Ureter (tissue), 1 donor: ENCODE measurements at regions not wholly inside any gene's neighbourhood (a gene's known extent, or its start where the extent isn't known, plus 50 kb on each side); places are given as distances from the start of the nearest gene placed in this dataset.
A peak's percentile ranks its signal among the peaks of the same experiment; 100 is the strongest.

Experiments used
- DNase-seq: peaks from one replicate; pipeline ENCODE4 v3.0.0-alpha.2; 2020; ENCODE audit warnings: low spot score
- donor health status: DM: yes; HTN: yes; CAD: no.

DNA sequence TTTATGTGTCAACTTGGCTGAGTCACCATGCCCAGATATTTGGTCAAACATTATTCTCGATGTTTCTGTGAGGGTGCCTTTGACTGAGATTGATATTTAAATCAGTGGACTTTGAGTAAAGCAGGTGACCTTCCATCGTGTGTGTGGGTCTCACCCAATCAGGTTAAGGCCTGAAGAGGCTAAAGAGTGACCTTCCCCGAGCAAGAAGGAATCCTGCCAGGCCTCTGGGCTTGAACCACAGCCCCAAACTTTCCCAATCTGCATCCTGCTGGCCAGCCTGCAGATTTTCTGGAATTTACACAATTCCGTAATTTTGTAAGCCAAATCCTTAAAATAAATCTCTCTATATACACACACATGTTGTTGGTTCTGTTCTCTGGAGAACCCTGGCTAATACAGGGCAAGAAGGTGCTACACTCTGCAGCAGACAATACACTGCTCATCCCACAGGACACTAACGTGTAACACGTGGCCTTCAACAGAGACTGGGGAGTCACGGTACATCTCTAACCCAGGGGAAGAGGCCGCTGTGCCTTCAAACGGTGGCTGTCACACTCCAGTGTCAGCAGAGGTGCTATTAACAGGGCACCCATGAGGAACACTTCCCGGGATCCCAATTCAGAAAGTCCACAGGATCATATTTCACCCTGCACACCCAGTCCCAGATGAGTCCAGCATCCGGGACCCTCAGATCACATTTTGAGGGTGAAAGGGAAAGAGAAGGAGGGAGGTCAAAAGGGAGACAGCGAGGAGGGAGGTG, 113.1 kb upstream of the ID2 start:
- peak; percentile 44 for DNase-seq

DNA sequence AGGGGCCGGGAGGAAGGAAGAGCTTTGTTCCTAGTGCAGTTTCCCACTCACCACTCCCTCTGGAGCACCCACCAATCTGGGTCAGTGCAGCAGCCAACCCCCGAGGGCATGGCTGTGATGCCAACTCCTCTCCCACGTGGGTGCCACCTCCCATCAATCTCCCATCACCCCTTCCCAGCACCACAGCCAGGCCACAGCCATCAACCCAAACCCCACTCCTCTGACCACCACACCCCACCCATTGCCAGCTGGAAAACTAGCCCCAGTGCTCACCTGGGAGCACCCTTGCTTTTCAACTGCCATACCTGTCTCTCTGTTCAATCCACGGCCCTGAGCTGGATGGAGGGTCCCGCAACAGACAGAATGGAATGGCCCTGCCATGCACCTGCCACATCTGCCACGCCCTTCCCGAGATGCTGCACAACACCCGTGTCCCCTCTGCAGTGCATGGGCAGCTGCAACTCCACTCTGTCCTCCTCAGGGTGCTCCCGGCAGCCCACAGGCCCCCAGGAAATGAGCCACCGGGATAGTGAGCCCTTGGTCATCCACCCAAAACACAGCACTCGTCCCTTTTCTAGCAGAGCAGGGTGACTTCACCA, 112.4 kb upstream of the ID2 start:
- DNase-seq = no peak

DNA sequence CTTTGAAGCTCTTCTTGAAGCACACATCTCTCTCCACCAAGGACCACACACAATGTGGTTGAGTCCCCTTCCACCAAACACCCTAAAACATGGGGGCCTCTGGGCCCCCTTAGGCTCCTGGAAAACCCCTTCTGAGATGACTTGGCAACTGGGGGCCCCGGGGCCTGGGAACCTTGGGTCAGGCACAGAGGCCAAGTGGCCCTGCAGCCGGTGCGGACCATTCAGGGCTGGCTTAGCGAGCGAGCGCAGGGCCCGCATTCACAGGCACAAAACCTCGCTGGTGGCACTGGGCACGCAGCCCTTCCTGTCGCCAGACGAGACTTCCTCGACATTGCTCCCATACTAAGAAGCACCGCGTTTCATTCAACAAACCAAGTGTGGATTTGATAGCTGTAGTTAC, 111.2 kb upstream of the ID2 start:
- no peak for DNase-seq

DNA sequence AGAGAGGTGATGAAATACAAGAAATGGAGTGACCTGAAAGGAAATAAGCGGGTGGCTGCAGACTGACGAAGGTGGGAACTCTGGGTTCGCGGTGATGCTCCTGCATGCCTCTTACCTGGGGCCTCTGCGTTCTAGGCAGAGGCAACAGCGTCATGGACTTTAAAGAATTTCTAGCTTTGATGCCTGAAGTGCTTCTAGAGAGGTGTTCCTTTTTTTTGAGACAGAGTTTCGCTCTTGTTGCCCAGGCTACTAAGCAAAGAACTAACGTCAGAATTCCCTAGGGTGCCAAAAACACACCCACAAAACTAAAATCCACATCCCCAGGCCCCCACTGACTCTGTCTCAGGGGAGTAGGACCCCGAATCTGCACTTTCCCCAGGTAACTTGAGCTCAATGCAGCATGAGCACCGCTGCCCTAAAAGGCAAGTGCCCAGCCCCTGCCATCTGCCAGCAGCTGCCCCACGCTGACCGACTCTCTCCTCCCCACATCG, 110.5 kb upstream of the ID2 start:
- no peak for DNase-seq

DNA sequence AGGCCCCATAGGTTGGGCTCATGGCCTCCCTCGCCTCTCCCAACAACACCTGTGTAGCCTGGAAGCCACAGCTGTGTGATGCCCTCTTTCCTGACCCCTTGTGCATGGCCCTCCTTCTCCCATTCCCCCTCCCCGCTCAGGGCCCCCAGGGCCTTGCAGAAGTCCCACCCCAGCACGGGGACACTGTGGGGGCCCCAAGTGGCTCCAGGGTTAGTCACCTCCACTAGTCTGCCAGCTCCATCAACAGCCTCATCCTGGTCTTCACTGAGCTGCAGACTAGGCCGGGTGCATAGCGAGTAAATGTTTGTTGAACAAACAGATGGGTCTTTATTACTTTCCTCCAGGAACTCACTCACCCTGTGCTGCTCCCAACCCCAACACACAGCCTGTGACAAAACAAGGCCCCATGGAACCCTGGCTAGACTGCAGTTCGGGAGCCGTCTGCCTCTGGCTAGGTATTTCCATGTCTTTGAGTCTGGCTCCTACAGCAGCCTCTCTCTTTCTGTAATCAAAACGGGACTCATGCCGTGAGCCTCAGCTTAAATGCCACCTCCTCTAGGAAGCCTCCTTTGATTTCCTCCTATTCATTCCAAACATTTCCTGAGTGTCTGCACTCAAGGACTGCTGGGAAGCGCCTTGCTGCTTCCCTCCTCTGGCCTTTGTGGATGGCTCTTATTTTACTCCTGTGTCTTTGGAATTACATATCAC, 109.9 kb upstream of the ID2 start:
- no peak for DNase-seq

GRCh38 chr2:8572712-8573233, 109.1 kb upstream of the ID2 start:
- DNase-seq = no peak

DNA sequence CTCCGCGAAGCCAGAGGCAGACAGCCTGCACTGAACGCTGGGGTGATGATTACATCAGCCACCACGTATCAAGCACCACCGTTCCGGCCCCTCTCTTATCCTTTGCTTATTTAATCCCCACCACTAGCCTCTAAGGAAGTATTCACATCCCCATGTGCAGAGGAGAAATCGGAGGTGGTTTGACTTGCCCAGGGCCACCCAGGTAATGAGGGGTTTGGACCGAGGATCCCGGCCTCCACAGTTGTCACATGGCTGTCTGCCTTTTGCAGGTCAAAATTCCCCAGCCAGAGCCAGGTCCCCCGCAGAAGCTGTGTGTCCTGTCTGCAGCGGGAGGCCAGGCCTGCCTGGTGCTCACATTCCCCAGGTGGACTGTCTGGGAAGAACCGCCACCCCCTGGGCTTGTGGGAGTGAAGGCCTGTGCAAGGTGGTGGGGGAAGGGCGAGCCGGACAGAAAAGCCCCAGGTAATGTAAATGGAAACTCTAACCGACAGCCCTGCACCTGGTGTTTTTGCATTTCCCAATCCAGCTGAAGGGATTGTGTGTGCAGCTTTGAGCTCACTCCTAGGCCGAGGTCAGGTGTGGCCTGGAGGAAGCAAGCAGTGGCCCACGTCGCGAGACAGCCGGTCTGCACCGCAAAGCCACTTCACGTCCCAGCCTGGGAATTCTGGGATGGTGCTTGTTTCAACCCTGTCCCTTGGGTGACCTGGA, 108.5 kb upstream of the ID2 start:
- peak; percentile 40 for DNase-seq

DNA sequence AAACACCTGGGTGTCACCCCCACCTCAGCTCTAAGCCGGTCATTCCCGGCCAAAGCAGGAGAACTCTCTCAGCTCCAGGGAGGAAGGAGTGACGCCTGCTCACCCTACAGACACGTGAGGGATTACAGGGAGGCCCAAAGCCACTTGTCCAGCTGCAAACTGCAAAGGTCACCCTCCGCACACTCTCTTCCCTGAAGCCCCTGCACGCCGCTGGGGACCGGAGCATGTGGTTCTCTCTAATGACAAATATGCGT, 108.0 kb upstream of the ID2 start:
- no peak for DNase-seq

DNA sequence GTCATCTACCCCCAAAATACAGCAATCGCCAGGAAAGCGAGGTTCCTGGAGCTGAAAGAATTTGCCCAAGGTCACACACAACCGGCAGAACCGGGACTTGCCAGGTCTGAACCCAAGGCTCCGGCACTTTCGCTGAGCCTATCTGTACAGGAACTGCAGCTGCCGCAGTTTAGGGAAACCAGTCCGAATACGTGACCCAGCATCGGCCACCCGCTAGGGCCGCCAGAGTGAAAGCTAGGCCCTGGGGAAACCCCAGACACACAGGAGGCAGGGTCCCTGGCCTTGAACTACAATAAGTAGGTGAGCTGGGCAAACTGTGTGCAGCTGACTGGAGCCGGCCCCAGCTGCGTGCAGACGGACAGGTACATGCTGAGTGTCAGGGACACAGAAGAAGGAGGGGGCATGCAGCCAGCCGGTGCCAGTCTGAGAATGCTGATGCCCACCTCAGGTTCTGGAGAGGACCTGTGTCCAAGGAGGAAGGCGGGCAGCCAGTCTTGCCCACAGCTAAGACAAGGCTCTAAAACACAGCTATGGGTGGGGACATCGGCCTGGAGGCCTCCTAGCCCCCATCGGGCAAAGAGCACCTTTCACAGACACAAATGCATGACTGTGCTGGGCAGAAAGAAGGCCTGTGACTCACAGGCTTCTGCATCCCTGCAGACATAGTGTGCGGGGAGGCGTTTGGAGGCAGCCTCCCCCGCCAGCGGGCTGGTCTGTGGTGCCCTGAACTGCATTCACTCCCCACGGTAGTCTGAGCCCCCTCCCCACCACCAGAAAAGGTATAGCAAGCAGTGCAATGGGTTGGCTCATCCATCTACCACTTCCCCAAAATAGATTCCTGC, 107.4 kb upstream of the ID2 start:
- peak; percentile 41 for DNase-seq

GRCh38 chr2:8575038-8575833, 106.6 kb upstream of the ID2 start:
- peak; percentile 44 for DNase-seq

- DNase-seq = peak; percentile 27
Observed at GRCh38 chr2:8575834-8576423, 105.9 kb upstream of the ID2 start.

- DNase-seq = peak; percentile 42
Observed at GRCh38 chr2:8576525-8577167, 105.2 kb upstream of the ID2 start.

DNA sequence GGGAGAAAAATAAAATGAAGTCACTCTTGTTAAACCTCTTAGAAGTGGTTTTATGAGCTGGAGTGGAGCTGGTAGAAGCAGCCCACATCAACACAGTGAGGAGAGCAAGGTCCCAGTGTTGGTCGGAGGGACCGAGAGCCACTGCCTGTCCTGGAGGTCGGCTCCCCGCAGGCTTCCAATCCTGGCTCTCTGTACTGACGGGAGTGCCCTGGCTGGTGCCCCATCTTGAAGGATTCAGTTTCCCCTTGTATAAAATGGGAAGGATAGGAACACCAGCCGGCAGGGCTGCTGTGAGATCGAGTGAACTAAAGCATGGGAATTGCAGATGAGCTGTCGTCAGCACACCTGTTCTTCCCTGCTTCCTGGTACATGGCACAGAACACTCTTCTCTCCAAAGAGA, 104.3 kb upstream of the ID2 start:
- no peak for DNase-seq

DNA sequence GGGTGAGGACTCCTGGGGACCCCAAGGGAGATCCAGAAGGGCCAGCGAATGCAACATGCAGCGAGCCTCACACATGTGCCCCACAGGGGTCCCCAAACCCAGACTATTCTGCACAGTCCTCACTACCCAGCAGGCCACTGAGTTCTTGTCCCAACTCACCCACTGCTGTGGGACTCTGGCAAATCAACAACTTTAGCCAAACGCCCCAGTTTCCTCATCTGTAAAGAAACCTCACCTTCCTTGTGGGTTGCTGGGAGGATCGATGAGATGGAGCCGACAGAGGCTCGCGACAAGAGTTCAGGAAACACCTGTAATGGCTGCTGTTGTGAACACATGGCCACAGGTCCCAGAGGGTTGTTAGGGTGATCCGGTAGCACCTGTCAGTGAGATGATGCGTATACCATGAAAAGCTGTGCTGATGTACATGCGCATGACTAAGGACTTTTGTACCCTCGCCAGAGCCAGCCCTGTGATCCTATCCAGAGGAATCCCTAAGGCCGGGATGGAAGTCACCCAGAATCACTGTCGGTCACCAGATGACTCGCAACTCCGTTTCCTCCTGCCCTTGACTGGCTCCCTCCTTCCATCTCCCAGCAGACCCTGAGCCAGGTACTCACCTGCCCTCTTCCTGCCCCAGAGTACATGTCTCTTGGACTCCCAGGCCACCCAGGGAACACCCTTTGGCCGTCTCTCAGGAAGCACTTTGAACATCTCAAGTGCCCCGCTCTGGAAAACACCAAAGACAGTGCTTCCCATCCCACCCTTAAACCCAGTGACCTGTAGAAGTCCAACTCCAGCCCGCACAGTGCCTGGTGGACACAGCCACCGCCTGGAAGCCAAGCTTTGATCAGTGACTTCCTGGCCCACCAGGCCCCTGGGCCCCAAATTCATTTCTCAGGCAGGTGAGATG, 103.3 kb upstream of the ID2 start:
- peak; percentile 40 for DNase-seq

GRCh38 chr2:8579485-8580085, 102.3 kb upstream of the ID2 start:
- DNase-seq = no peak

GRCh38 chr2:8580316-8581233, 101.3 kb upstream of the ID2 start:
- no peak for DNase-seq

- DNase-seq = peak; percentile 51
Observed at GRCh38 chr2:8581234-8581561, 100.7 kb upstream of the ID2 start.
